Activated CD4-positive, CD25-positive, alpha-beta regulatory T cell treated with anti-CD3 and anti-CD28 coated beads, Interleukin-2, amount 50 U/mL, for 24 hours (primary cell): ENCODE measurements at regions not wholly inside any gene's neighbourhood (a gene's known extent, or its start where the extent isn't known, plus 50 kb on each side); places are given as distances from the start of the nearest gene placed in this dataset.

Source experiments
- ATAC-seq, 2 donors: fragments of 150-1000 bp; cut with Tn5 transposase; one replicate each; pipeline ENCODE4 v1.10.0; 2021; ENCODE audit warnings: mild to moderate bottlenecking in 1 of 2, moderate library complexity in 1 of 2

DNA sequence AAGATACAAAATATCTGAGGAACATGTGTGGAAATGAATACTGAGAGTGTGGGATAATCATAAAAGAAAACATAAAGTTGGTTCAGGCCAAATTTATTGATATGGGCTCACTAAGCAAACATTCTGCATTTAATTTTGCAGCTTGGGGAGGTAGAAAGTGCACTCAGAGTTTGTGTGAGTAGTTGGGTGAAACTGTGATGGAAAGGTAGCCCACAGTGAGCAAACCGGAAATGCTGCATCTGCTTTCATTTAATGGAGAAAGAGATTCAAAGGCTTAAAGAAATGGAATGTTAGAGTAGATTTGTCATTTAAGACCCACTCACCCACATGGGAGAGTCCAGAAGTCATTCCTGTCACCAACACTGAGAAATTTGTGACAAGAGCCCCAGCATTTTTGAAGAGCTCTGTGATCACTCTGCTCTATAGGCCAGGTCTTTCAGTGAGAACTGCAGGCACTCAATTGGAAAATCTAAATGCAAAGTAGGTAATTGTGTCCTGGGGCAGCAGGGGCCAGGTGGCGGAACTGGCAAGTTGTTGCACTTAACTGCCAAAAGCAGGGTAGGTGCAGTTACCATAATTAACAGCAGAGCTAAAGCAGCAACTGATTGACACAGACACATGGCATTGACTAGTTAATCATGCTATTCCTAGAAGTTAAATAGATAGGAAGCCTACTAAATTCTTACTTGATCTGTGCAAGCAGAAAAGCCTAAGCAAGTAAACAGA, 1228.3 kb upstream of the PCDH20 start:
- ATAC-seq: no peak

DNA sequence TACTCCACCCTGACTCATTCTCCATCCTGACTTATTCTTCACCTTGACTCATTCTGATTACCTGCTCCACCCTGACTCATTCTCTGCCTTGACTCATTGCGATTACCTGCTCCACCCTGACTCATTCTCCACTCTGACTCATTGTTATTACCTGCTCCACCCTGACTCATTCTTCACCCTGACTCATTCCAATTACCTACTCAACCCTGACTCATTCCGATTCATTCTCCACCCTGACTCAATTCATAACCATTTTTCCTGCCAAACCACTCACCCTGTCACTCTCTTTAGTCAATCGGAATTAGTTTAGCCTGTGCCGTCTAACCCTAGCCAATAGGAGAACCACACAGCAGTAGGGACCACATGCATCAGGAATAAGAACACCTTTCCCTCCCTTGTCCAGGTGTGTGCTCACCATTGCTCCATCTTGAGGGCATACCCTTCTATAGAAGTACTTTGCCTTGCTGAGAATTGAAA, 1227.4 kb upstream of the PCDH20 start:
- peak; percentile 61 to 73 for ATAC-seq

DNA sequence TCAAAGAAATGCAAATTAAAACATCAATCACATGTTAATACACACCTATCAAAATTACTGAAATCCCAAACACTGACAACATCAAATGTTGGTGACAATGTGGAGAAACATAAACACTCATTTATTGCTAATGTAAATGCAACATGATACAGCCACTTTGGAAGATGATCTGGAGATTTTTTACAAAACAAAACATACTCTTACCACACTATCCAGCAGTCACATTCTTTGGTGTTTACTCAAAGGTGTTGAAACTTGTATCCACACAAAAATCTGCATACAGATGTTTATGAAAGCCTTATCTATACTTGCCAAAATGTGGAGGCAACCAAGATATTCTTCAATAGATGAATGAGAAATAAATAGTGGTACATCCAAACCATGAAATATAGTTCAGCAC, 1219.5 kb upstream of the PCDH20 start:
- ATAC-seq: no peak

DNA sequence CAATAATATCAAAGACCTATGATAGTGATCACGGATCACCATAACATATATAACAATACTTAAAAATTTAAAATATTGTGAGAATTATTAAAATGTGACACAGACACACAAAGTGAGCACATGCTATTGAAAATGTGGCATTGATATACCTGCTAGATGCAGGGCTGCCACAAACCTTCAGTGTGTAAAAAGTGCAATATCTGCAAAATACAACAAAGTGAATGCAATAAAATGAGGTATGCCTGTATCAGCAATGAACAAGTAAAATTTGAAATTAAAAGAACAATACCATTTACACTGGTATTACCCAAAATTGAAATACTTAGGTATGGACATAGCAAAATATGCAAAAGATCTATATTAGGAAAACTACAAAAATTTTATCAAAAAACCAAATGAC, 1217.8 kb upstream of the PCDH20 start:
- no peak for ATAC-seq

DNA sequence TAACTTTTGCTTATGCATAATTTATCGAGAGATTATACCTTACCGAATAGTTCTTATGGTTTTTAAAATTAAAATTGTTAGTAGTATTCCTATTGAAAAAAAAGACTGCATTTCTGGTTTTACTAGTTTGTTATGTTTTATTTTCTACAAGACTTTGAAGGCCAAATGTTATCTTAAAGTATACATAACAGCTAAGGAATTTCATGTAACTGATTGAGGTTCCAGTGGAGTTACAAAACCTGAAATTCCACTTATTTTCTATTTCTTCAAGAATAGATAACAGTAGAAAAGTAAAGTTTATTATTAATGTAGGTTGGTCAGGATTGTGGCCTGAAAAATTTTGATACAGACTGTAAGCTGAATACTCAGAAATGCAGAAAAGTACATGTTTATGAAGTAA, 1216.0 kb upstream of the PCDH20 start:
- ATAC-seq: no peak

DNA sequence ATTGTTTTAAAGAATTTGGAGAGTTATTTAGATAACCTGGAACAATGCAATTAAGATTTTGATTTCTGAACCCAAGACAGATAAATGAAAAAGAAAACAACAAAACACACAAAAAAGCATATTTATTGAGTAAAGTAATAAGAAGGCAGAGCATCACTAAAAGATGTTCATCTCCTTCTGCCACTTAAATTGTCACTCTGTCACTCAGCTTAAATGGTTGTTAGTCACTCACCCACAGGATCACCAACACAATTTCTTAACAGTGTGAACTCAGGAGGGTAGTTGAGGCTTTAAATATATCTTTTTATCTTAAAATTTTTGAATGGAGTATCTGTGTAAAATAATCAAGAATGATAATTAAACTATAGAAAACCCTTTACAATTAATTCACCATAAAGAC, 1215.5 kb upstream of the PCDH20 start:
- no peak for ATAC-seq

DNA sequence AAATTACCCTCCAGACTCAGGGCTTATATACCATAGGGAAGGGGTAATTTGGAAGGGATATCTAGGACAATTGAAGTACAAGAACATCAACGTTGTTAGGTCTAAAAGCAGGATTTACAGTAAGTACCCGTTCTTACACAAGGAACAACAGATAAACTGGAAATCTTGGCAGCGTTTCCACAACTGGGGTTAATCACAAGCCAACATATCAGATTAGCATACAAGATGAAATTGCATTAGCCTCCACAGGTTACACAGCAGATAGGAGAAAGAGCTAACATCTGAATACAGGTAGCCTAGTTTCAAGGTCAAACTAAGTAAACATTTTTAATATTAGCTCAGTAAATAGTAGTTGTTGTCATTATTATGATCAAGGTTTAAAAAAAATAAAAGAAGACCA, 1214.0 kb upstream of the PCDH20 start:
- no peak for ATAC-seq

DNA sequence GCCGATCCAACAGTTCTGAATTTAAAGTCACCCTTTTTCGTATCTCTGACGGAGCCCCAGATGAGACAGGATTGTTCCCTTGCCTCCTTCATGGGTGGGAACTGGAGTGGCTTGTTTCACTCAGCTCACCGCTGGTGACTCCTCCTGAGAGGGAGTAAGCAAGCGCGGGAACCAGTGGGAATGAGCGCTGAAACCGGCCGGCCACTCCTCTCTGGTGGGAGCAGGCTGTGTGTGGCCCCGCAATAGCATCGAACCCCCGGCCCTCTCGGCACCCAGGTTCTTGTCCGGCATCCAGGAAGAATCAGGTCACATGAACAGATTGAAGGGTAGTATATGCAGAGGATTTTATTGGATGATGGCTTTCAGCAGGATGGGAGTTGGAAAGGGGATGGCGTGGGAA, 1211.6 kb upstream of the PCDH20 start:
- no peak for ATAC-seq

DNA sequence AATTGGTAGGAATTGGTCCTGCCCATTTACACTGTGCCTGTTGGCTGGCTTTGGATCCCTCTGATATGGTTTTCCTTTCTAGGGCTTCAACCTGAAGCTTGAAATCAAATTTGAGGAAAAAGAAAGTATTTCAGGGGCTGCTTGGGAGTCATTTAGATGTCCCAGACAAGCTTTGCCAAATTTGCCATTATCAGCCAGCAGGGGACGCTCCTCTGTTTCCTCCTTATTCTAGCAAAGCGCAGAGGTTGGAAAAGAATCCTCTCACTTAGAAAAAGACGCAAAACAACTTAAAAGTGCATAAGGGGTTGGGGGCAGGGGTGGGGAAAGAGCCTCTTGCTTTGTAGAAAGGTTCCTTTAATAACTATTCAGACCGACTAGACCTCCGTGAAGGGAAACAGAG, 1211.1 kb upstream of the PCDH20 start:
- ATAC-seq: no peak

DNA sequence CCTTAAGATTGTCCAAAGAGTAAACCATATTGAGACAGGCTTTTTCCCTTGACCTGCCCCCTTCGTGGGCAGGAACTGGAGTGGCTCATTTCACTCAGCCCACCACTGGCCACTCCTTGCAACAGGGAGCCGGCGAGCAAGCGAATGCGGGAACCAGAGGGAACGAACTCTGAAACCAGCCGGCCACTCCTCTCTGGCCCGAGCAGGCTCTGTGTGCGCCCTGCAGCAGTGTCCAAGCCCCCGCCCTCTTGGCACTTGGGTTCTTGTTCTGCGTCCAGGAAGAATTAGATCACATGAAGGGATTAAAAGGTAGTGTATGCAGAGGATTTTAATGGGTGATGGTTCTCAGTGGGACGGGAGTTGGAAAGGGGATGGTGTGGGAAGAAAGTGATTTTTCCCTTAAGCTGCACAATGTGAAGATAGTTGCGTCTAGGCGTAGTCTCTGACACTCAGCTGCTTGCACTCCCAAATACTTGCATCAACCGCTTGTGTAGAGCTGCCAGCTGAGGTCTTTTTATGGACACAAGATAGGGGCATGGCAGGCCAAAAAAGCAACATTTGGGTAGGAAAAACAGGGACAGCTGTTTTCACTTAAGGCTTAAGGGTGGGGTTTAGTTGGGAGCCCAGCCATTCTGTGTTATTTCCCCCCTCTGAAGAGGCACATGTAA, 1209.7 kb upstream of the PCDH20 start:
- no peak for ATAC-seq

DNA sequence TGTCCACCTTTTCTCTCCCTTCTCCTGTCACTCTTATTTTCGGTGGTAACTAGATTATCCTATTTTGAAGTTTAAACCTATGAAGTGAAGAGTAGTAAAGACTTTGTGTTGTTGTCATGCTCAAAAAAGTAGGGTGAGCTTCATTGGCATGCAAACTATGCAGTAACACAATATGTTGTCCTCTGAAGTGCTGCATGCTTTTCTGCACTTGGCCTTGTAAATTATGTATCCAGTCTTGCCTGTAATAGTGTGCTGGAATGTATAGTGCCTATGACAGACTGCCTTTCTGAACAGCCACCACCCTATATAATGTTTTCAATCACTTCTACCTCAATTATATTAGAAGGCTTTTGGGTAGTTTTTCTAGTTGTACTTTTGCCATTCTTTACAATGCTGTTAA, 1198.2 kb upstream of the PCDH20 start:
- ATAC-seq: no peak

DNA sequence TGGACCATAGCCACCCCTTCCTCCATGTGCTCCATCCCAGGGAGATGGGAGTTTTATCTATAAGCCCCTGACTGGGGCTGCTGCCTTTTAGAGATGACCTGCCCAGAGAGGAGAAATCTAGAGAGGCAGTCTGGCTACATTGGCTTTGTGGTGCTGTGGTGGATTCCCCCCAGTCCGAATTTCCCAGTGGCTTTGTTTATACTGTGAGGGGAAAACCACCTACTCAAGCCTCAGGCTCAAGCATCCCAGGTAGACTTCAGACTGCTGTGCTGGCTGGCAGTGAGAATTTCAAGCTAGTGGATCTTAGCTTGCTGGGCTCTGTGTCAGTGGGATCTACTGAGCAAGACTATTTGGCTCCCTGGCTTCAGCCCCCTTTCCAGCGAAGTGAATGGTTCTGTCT, 1195.7 kb upstream of the PCDH20 start:
- ATAC-seq: no peak

DNA sequence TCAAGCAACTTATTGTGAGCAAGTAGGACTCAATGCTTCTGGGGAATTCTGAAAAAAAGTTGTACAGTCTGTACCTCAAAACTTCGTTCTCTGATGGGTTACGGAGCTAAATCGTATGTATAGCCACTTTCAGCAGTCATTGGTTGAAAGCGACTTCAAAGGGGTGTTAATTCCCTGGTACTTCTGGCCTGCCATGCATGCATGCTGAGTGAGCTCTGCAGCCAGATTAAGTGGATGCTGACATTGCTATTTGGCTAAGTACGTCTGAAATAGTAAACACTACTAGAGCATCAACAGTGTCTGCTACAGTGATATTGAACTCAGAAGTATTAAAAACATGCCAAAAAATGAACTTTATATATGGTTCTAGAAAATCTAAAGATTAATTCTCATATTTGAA, 1183.1 kb upstream of the PCDH20 start:
- ATAC-seq: no peak

DNA sequence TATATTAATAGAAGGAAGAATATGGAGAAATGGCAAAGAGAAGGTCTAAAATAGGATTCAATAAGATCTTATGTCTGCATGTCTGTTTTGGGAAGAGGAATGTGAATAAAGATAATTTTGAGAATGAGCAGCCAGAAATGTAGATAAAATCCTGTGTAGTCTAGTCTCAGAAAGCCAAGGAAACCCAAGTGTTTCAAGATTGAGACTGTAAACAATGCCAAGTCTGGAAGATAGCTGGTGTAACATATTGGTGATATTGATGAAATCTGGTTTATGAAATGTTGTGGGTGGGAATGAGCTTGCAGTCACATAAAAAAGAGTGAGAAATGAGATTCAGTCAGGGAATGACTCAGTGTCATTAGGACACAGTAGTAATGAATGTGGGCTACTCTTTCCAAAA, 1180.3 kb upstream of the PCDH20 start:
- ATAC-seq: no peak

DNA sequence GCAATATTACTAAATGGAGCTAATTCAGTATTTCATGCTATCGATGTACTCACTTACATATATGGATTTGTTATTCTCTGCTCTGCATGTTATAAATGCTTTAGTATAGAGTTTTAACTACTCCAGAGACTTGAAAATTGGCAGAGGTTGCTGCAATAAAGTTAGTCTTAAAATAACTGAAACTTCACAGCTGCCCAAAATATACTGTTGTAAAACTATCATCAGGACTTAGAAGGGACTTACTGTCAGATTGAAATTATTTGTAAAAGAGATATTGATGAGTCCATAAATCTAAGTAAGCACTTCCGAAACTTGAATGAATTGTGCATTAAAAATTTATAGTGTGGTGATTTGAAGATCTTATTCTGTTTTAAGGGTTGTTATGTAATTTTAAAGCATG, 1178.2 kb upstream of the PCDH20 start:
- no peak for ATAC-seq

DNA sequence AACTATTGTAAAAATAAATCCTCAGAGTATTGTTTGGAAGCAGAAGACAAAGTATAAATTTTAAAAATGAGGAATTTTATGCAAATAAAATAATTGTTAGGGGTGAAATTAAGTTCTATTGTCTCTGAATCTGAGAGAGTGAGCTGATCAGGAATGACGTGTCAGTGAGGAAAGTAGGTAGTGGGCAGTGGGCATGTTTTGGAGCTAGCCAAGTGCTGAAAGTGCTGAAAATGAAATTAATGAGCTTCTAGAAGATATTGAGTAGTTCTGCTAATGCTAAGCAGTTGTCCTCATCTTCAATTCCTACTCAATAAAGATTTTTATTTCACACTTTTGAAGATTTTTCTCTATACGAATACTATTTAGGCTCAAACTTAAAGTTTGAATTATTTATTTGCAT, 1167.8 kb upstream of the PCDH20 start:
- ATAC-seq: no peak

DNA sequence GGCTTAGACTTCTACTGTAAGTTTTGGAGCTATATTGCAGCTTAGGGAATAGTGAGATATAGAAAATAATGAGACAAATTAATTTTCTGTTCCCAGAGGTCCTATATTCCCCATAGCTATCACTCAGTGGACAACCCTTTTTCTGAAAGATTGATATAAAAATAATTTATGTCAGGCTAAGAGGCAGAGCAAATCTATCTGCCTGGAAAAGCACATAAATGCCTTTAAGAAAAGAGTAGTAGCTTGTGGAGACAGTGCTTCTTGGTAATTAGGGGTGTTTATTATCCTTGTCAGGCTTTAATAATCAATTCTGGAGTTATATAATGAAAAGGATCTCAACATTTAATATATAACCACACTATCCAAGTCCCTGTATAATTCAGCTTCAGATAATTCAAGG, 1162.8 kb upstream of the PCDH20 start:
- ATAC-seq: no peak

DNA sequence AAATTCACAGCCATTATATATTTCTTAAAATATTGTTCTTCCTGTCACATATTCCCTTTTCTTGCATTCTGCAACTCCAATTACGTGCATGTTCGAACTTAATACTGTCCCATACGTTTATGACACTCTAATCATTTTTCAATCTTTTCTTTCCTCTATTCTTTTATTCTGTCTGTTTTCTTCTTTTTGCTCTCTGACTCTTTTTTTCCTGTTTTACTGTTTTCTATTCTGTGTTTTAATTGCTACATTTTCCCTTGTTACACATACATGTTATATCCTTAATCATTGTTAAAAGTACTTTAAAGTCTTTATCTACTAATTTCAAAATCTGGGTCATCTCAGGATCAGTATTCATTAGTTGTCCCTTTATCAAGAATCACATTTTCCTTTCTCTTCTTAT, 1149.1 kb upstream of the PCDH20 start:
- ATAC-seq: no peak

DNA sequence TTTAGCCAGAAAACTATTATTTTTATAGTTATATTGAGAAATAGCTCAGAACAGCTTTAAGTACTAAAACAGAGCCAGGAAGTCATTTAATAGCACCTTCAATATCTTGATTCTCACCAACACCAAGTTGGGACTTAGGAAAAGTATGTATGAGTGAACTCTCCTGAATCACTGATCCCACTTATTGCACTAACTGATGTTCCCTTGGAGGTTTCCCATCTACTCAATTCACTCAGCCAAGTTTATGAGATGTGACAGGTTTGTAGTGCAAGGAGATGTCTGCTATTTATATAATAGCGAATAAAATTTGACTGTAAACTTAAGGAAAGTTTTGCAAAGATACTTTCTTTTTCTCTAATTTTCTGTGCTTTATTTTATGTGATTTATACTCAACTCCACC, 1147.6 kb upstream of the PCDH20 start:
- ATAC-seq: no peak

DNA sequence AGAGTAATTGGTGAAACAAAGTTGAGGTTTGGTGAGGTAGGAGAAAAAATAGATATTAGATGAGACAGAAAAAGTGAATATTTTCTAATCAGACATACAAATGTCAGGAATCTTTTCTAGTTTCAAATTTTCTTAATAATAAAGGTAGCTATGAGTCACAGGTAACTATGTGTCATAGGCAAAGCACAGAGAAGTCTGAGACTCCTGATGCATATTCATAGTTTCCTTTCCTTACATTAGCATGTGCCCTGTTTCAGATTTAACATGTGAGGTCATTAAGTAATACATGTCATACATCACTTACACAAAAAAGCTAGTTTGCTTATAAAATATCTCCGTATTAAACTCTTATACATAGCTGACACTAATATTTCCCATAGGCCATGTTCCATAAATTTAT, 1141.3 kb upstream of the PCDH20 start:
- no peak for ATAC-seq

DNA sequence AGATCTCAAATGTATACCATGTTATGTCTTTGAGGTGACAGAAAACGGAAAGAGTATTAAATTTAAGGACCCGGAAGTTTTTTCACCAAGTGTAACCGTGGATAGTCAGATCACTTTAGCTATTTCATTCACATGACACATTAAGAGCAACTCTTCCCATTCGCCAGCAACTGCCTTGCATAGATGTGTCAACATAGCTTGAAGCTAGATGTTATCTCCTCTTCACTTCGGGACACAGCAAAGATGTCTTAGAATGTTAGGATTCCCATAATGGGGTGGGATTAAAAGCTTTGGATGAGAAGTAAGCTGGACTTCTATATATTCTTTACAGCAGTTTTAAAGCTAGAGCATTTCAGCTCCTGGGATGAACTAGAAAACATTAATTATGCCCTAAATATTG, 1135.9 kb upstream of the PCDH20 start:
- no peak for ATAC-seq

DNA sequence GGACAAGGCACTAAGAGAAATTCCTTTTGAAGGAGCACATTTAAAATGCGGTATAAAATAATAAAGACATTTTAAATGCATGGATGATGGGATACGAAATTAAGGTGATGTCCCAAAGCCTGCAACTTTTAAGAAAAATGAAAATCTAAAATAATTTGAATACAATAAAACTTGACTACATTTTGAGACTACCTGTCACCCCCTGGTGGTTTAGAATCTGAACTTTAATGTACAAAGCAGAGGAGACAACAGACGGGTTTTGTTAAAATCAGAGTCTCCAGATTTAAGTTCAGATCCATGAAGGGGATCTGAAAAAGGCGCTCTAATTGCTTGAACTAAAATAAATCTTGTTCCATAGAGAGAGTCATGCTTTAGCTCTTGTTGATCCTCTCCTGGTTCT, 1129.3 kb upstream of the PCDH20 start:
- no peak for ATAC-seq

DNA sequence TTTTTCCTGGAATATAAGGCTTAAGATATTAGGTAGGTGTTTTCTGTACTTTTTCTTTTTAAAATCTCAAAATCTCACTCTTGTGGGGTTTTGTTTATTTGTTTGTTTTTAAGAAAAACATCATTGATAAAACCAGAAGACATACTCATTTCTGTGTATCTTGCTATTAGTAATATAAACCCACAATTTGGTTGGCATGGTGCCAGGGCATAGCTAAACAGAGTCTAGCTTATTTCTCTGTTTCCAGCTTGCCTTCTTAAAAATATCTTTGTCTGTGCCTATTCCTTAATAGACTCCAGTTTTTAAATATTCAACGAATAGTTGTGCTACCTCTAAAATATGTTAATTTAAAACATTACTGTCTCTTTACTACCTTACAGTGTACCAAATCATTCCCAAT, 1121.9 kb upstream of the PCDH20 start:
- no peak for ATAC-seq

DNA sequence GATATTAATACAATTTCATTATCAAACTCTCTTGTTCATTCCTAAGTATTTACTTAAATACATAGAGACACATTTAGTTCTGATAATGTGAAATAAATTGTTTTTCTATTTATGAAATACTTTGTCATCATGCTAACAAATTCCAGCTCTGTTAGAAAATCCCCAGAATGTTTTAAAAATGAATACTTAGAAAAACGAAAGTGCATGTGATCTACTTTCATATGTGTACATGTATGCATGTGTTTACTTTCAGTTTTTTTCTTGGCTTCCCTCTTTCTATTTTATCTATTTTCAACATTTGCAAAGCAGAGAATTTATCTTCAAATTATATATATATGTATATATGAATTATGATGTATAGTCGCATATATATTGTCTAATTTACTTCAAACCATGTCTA, 1110.0 kb upstream of the PCDH20 start:
- no peak for ATAC-seq

DNA sequence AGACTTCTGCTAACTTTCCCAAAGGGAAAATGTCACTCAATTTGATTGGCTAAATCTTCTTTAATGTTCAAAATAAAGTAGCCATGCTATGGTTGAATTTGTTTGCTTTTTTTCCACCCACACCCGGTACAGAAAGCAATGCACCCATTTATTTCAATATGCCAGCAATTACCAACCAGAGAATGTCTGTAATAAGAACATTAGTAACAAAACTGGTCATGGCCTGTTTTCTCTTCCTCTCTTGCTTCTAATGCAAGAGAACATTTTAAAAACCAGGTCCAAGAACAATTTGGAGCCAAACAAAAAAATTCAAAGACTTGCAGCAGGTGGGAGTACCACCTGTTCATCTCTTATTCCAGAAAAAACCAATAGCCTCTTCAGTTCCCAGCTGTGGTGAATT, 1108.8 kb upstream of the PCDH20 start:
- no peak for ATAC-seq
